Thymus (tissue), 11 donors: ENCODE measurements at regions not wholly inside any gene's neighbourhood (a gene's known extent, or its start where the extent isn't known, plus 50 kb on each side); places are given as distances from the start of the nearest gene placed in this dataset.
"Not testable (repeated sequence)": the region's sequence is repeated elsewhere in the genome, so short reads cannot be mapped to it uniquely, and the experiment has no call there.

Experiments
- DNase-seq, 9 donors: peaks; one replicate each; pipeline ENCODE4 v3.0.0-alpha.2; 2013; ENCODE audit warnings: low spot score in 9 of 9, low read depth in 6 of 9, missing footprints in 1 of 9
- H3K27ac ChIP-seq, 2 donors: one replicate each; pipeline ENCODE4 v1.5.1; 2013; ENCODE audit warnings: control low read depth in 1 of 2, low read depth in 1 of 2, low read length in 1 of 2, mild to moderate bottlenecking in 1 of 2, moderate library complexity in 1 of 2
- H3K27me3 ChIP-seq, 2 donors: one replicate each; pipeline ENCODE4 v1.5.1; 2013; ENCODE audit warnings: low read length in 1 of 2; ENCODE audit not compliant: control insufficient read depth in 2 of 2, insufficient read depth in 1 of 2
- H3K36me3 ChIP-seq, 2 donors: one replicate each; pipeline ENCODE4 v1.5.1; 2013; ENCODE audit warnings: low read length in 1 of 2, mild to moderate bottlenecking in 1 of 2, moderate library complexity in 1 of 2; ENCODE audit not compliant: control insufficient read depth in 2 of 2, insufficient read depth in 2 of 2
- H3K4me1 ChIP-seq, 2 donors: one replicate each; pipeline ENCODE4 v1.5.1; 2013; ENCODE audit warnings: low read length in 2 of 2; ENCODE audit not compliant: control insufficient read depth in 2 of 2, insufficient read depth in 2 of 2
- H3K4me3 ChIP-seq, 2 donors: one replicate each; pipeline ENCODE4 v1.5.1; 2013; ENCODE audit warnings: low read length in 2 of 2, control low read depth in 1 of 2, mild to moderate bottlenecking in 1 of 2
- H3K9me3 ChIP-seq, 2 donors: one replicate each; pipeline ENCODE4 v1.5.1; 2013; ENCODE audit warnings: low read length in 1 of 2, mild to moderate bottlenecking in 1 of 2; ENCODE audit not compliant: control insufficient read depth in 2 of 2, insufficient read depth in 1 of 2
- WGBS: extraction: QIAGEN DNeasy Blood & Tissue Kit; methylation state at CpG from one replicate; pipeline ENCODE4 v1.1.7; 2013; 5-methylcytosine and 5-hydroxymethylcytosine counted together
- donor health status: healthy.

GRCh38 chr15:25091421-25092158 lies 136.8 kb downstream of the SNRPN start:
- WGBS = 91% methylated on average over 12 of the region's 12 CpGs

GRCh38 chr15:25092661-25093060 lies 137.9 kb downstream of the SNRPN start:
- 92% methylated on average over 2 of the region's 2 CpGs for WGBS
- Histone ChIP-seq H3K36me3 (peaks cover 33 to 55% of the 10 kb centered on the region in 2 donors), H3K9me3 (peaks cover 15 to 26% of the 10 kb centered on the region in 2 donors)

More at GRCh38 chr15:25091421-25092158, 136.8 kb downstream of the SNRPN start:
- no peak overlapping the region for H3K4me3 ChIP-seq
- peaks cover 22 to 26% of the 10 kb centered on the region in 2 donors for H3K9me3 ChIP-seq
- no peaks in the 10 kb centered on the region for H3K4me1 ChIP-seq
- H3K36me3 ChIP-seq = peaks cover 33 to 56% of the 10 kb centered on the region in 2 donors
- H3K27ac ChIP-seq = no peak overlapping the region
- H3K27me3 ChIP-seq = no peaks in the 10 kb centered on the region
- DNase-seq = no peak

GRCh38 chr15:25093455-25094029 lies 138.8 kb downstream of the SNRPN start:
- H3K4me1 ChIP-seq = no peaks in the 10 kb centered on the region
- peaks cover 29 to 49% of the 10 kb centered on the region in 2 donors for H3K36me3 ChIP-seq
- H3K9me3 ChIP-seq = peaks cover 15 to 24% of the 10 kb centered on the region in 2 donors
- DNase-seq = no peak
- H3K27ac ChIP-seq = no peak overlapping the region
- WGBS = 89% methylated on average over 4 of the region's 4 CpGs
- no peaks in the 10 kb centered on the region for H3K27me3 ChIP-seq
- no peak overlapping the region for H3K4me3 ChIP-seq

More at GRCh38 chr15:25092661-25093060, 137.9 kb downstream of the SNRPN start:
- no peak overlapping the region for H3K27ac ChIP-seq
- no peak overlapping the region for H3K4me3 ChIP-seq
- no peaks in the 10 kb centered on the region for H3K4me1 ChIP-seq
- H3K27me3 ChIP-seq = no peaks in the 10 kb centered on the region
- DNase-seq = no peak

GRCh38 chr15:25094066-25094465 lies 139.3 kb downstream of the SNRPN start:
- Histone ChIP-seq H3K27me3 (no peaks in the 10 kb centered on the region), H3K9me3 (peaks cover 15 to 24% of the 10 kb centered on the region in 2 donors), H3K27ac (no peak overlapping the region), H3K36me3 (peaks cover 29 to 48% of the 10 kb centered on the region in 2 donors), H3K4me1 (no peaks in the 10 kb centered on the region), H3K4me3 (no peak overlapping the region)
- WGBS = 92% methylated on average over 5 of the region's 5 CpGs
- DNase-seq = no peak

- no peak for DNase-seq
- H3K27ac ChIP-seq = no peak overlapping the region
- H3K36me3 ChIP-seq = peaks cover 29 to 47% of the 10 kb centered on the region in 2 donors
- H3K4me3 ChIP-seq = no peak overlapping the region
- no peaks in the 10 kb centered on the region for H3K4me1 ChIP-seq
- WGBS = 95% methylated on average over 5 of the region's 5 CpGs
- H3K9me3 ChIP-seq = peaks cover 15 to 22% of the 10 kb centered on the region in 2 donors
- H3K27me3 ChIP-seq = no peaks in the 10 kb centered on the region
Observed at GRCh38 chr15:25094519-25094918, 139.7 kb downstream of the SNRPN start.

- 65% methylated on average over 2 of the region's 2 CpGs for WGBS
- no peak overlapping the region for H3K27ac ChIP-seq
- peaks cover 26 to 45% of the 10 kb centered on the region in 2 donors for H3K36me3 ChIP-seq
- no peaks in the 10 kb centered on the region for H3K27me3 ChIP-seq
- peaks cover 11 to 18% of the 10 kb centered on the region in 2 donors for H3K9me3 ChIP-seq
- H3K4me3 ChIP-seq = no peak overlapping the region
- DNase-seq = no peak
- H3K4me1 ChIP-seq = no peaks in the 10 kb centered on the region
Observed at GRCh38 chr15:25095179-25095578, 140.4 kb downstream of the SNRPN start.

GRCh38 chr15:25099966-25100365 lies 145.2 kb downstream of the SNRPN start:
- H3K27me3 ChIP-seq, H3K4me3 ChIP-seq, H3K27ac ChIP-seq, DNase-seq, H3K9me3 ChIP-seq, H3K4me1 ChIP-seq: not testable (repeated sequence)
- 91% methylated on average over 8 of the region's 8 CpGs for WGBS
- H3K36me3 ChIP-seq = peaks cover 11 to 25% of the 10 kb centered on the region in 2 donors

GRCh38 chr15:25106209-25106608 lies 151.4 kb downstream of the SNRPN start:
- Histone ChIP-seq H3K4me1 (no peaks in the 10 kb centered on the region), H3K9me3 (peaks cover 5% of the 10 kb centered on the region in 2 donors), H3K27ac (no peak overlapping the region), H3K36me3 (peaks cover 4 to 25% of the 10 kb centered on the region in 2 donors), H3K4me3 (no peak overlapping the region), H3K27me3 (no peaks in the 10 kb centered on the region)
- DNase-seq = no peak
- WGBS = 76% methylated on average over 1 of the region's 1 CpG

GRCh38 chr15:25133804-25134203 lies 179.0 kb downstream of the SNRPN start:
- Histone ChIP-seq H3K4me1 (no peaks in the 10 kb centered on the region), H3K36me3 (no peaks in the 10 kb centered on the region), H3K4me3 (no peak overlapping the region), H3K27me3 (no peaks in the 10 kb centered on the region), H3K9me3 (no peaks in the 10 kb centered on the region), H3K27ac (no peak overlapping the region)
- no peak for DNase-seq
- WGBS = 81% methylated on average over 2 of the region's 2 CpGs
